HEK293 (cell line): ENCODE measurements at regions not wholly inside any gene's neighbourhood (a gene's known extent, or its start where the extent isn't known, plus 50 kb on each side); places are given as distances from the start of the nearest gene placed in this dataset.

Source experiments
- CTCF ChIA-PET: fragments of 350-600 bp; formaldehyde crosslinking; extraction: SDS; loops from one replicate; lab custom pipeline; 2021; ENCODE audit warnings: antibody characterized with exemption; lab: Yijun Ruan, JAX
- POLR2A ChIA-PET: fragments of 300-600 bp; formaldehyde crosslinking; extraction: SDS; loops from one replicate; lab custom pipeline; 2020; ENCODE audit warnings: antibody characterized with exemption, inconsistent platforms; lab: Yijun Ruan, JAX
- H3K27ac ChIP-seq: fragments of 200-500 bp; sonication (Bioruptor generic); 2 replicates; pipeline ENCODE4 v1.5.1; 2014; ENCODE audit warnings: low read depth, low read length, control low read depth, inconsistent platforms; ENCODE audit errors: extremely low read depth
- H3K36me3 ChIP-seq, 2 experiments: fragments of 200-500 bp in 1 of 2; sonication (Bioruptor generic) in 1 of 2; 1 replicate in 1 of 2; 2 replicates in 1 of 2; pipeline ENCODE4 v1.5.1; 2014 to 2017; ENCODE audit warnings: inconsistent platforms in 2 of 2, low read length in 2 of 2; ENCODE audit not compliant: control insufficient read depth in 2 of 2, insufficient read depth in 1 of 2
- H3K4me1 ChIP-seq: fragments of 200-500 bp; sonication (Bioruptor generic); 2 replicates; pipeline ENCODE4 v1.5.1; 2014; ENCODE audit warnings: mild to moderate bottlenecking, low read length, inconsistent platforms; ENCODE audit not compliant: control insufficient read depth, insufficient read depth
- H3K4me3 ChIP-seq: 2 replicates; pipeline ENCODE4 v1.5.1; 2011; ENCODE audit warnings: low read depth, mild to moderate bottlenecking, control low read depth, low read length, moderate library complexity
- H3K9me3 ChIP-seq: fragments of 200-500 bp; sonication (Bioruptor generic); 2 replicates; pipeline ENCODE4 v1.5.1; 2014; ENCODE audit warnings: low read depth, low read length, inconsistent platforms; ENCODE audit not compliant: control insufficient read depth, insufficient read depth
- GLI4 ChIP-seq: fragments of 450-650 bp; formaldehyde crosslinking; IDR thresholded peaks from 2 replicates; pipeline ENCODE4 v1.5.1; 2016; ENCODE audit warnings: missing biosample characterization, missing genetic modification characterization
- KLF16 ChIP-seq: fragments of 450-650 bp; formaldehyde crosslinking; IDR thresholded peaks from 2 replicates; pipeline ENCODE4 v1.5.1; 2017; ENCODE audit warnings: missing biosample characterization, missing genetic modification characterization
- MEIS1 ChIP-seq: sonication (generic); formaldehyde crosslinking; IDR thresholded peaks from 2 replicates; pipeline ENCODE4 v1.8.1; 2022; ENCODE audit warnings: missing genetic modification reagents, mild to moderate bottlenecking, borderline replicate concordance
- TRIM28 ChIP-seq: IDR thresholded peaks from 2 replicates; pipeline ENCODE4 v1.6.1; 2011; ENCODE audit warnings: low read length, control low read depth, borderline replicate concordance
- YY2 ChIP-seq: fragments of 450-650 bp; formaldehyde crosslinking; IDR thresholded peaks from 2 replicates; pipeline ENCODE4 v1.5.1; 2016; ENCODE audit warnings: missing biosample characterization, missing genetic modification characterization
- ZFP69B ChIP-seq: fragments of 450-650 bp; formaldehyde crosslinking; IDR thresholded peaks from 2 replicates; pipeline ENCODE4 v1.5.1; 2016; ENCODE audit warnings: missing biosample characterization, missing genetic modification characterization
- ZNF16 ChIP-seq: fragments of 450-650 bp; formaldehyde crosslinking; IDR thresholded peaks from 2 replicates; pipeline ENCODE4 v1.5.1; 2016; ENCODE audit warnings: low read depth, missing biosample characterization, missing genetic modification characterization
- ZNF174 ChIP-seq: fragments of 450-650 bp; formaldehyde crosslinking; IDR thresholded peaks from 2 replicates; pipeline ENCODE4 v1.5.0; 2017; ENCODE audit warnings: missing biosample characterization, mild to moderate bottlenecking, missing genetic modification characterization
- ZNF202 ChIP-seq: fragments of 450-650 bp; formaldehyde crosslinking; IDR thresholded peaks from 2 replicates; pipeline ENCODE4 v1.5.1; 2016; ENCODE audit warnings: missing biosample characterization, missing genetic modification characterization, borderline replicate concordance
- ZNF23 ChIP-seq: fragments of 450-650 bp; formaldehyde crosslinking; IDR thresholded peaks from 2 replicates; pipeline ENCODE4 v1.5.1; 2016; ENCODE audit warnings: missing biosample characterization, missing genetic modification characterization, borderline replicate concordance
- ZNF302 ChIP-seq: fragments of 450-650 bp; formaldehyde crosslinking; IDR thresholded peaks from 2 replicates; pipeline ENCODE4 v1.5.1; 2016; ENCODE audit warnings: missing biosample characterization, missing genetic modification characterization, low read depth
- ZNF311 ChIP-seq: fragments of 450-650 bp; formaldehyde crosslinking; IDR thresholded peaks from 2 replicates; pipeline ENCODE4 v1.5.1; 2017; ENCODE audit warnings: missing biosample characterization, missing genetic modification characterization, borderline replicate concordance
- ZNF404 ChIP-seq: fragments of 450-650 bp; formaldehyde crosslinking; IDR thresholded peaks from 2 replicates; pipeline ENCODE4 v1.5.1; 2017; ENCODE audit warnings: missing biosample characterization, missing genetic modification characterization
- ZNF426 ChIP-seq: fragments of 450-650 bp; formaldehyde crosslinking; IDR thresholded peaks from 2 replicates; pipeline ENCODE4 v1.5.1; 2017; ENCODE audit warnings: missing biosample characterization, missing genetic modification characterization, mild to moderate bottlenecking, inconsistent platforms, moderate library complexity
- ZNF530 ChIP-seq: fragments of 450-650 bp; formaldehyde crosslinking; IDR thresholded peaks from 2 replicates; pipeline ENCODE4 v1.5.1; 2016; ENCODE audit warnings: low read depth, missing biosample characterization, missing genetic modification characterization
- ZNF561 ChIP-seq: fragments of 450-650 bp; IDR thresholded peaks from 2 replicates; pipeline ENCODE4 v1.5.1; 2018; ENCODE audit warnings: missing biosample characterization, missing genetic modification characterization, borderline replicate concordance
- ZNF585B ChIP-seq: fragments of 450-650 bp; formaldehyde crosslinking; IDR thresholded peaks from 2 replicates; pipeline ENCODE4 v1.5.1; 2016; ENCODE audit warnings: missing biosample characterization, missing genetic modification characterization
- ZNF654 ChIP-seq: fragments of 450-650 bp; formaldehyde crosslinking; IDR thresholded peaks from 2 replicates; pipeline ENCODE4 v1.5.1; 2016; ENCODE audit warnings: low read depth, missing biosample characterization, missing genetic modification characterization
- ZNF701 ChIP-seq: fragments of 450-650 bp; formaldehyde crosslinking; IDR thresholded peaks from 2 replicates; pipeline ENCODE4 v1.5.1; 2016; ENCODE audit warnings: missing biosample characterization, missing genetic modification characterization
- ZNF768 ChIP-seq: fragments of 450-650 bp; formaldehyde crosslinking; IDR thresholded peaks from 2 replicates; pipeline ENCODE4 v1.5.1; 2018; ENCODE audit warnings: missing biosample characterization, mild to moderate bottlenecking, missing genetic modification characterization
- ZSCAN23 ChIP-seq: fragments of 450-650 bp; formaldehyde crosslinking; IDR thresholded peaks from 2 replicates; pipeline ENCODE4 v1.5.1; 2016; ENCODE audit warnings: missing biosample characterization, missing genetic modification characterization
- TF ChIP-seq, protein P1 (sequence below): fragments of 450-650 bp; formaldehyde crosslinking; IDR thresholded peaks from 2 replicates; pipeline ENCODE4 v1.5.1; 2016; ENCODE audit warnings: missing biosample characterization, missing genetic modification characterization, borderline replicate concordance
- TF ChIP-seq, protein P2 (sequence below): fragments of 450-650 bp; formaldehyde crosslinking; IDR thresholded peaks from 2 replicates; pipeline ENCODE4 v1.5.1; 2016; ENCODE audit warnings: missing biosample characterization, missing genetic modification characterization
- TF ChIP-seq, protein P3 (sequence below): fragments of 450-650 bp; formaldehyde crosslinking; IDR thresholded peaks from 2 replicates; pipeline ENCODE4 v1.5.1; 2016; ENCODE audit warnings: missing biosample characterization, missing genetic modification characterization, borderline replicate concordance

DNA sequence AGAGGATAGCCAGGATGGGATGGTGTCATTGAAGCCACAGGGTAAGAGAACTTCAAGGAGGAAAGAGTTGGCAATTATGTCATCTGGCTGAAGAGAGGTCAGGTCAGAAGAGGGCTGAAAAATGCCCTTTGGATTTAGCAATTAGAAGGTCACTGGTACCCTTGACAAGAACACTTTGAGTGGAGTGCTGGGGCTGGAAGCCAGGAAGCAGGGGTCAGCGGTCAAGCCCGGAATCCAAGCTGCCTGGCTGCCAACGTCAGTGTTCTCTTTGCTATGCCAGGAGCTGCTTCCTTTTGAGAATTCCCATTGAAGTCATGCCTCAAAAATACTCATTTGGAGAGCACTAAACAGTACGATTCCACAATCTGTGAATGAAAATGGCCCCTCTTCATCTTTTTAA is 386.5 kb downstream of the SHQ1 start (continued):
- TF ChIP-seq, protein P1, sequence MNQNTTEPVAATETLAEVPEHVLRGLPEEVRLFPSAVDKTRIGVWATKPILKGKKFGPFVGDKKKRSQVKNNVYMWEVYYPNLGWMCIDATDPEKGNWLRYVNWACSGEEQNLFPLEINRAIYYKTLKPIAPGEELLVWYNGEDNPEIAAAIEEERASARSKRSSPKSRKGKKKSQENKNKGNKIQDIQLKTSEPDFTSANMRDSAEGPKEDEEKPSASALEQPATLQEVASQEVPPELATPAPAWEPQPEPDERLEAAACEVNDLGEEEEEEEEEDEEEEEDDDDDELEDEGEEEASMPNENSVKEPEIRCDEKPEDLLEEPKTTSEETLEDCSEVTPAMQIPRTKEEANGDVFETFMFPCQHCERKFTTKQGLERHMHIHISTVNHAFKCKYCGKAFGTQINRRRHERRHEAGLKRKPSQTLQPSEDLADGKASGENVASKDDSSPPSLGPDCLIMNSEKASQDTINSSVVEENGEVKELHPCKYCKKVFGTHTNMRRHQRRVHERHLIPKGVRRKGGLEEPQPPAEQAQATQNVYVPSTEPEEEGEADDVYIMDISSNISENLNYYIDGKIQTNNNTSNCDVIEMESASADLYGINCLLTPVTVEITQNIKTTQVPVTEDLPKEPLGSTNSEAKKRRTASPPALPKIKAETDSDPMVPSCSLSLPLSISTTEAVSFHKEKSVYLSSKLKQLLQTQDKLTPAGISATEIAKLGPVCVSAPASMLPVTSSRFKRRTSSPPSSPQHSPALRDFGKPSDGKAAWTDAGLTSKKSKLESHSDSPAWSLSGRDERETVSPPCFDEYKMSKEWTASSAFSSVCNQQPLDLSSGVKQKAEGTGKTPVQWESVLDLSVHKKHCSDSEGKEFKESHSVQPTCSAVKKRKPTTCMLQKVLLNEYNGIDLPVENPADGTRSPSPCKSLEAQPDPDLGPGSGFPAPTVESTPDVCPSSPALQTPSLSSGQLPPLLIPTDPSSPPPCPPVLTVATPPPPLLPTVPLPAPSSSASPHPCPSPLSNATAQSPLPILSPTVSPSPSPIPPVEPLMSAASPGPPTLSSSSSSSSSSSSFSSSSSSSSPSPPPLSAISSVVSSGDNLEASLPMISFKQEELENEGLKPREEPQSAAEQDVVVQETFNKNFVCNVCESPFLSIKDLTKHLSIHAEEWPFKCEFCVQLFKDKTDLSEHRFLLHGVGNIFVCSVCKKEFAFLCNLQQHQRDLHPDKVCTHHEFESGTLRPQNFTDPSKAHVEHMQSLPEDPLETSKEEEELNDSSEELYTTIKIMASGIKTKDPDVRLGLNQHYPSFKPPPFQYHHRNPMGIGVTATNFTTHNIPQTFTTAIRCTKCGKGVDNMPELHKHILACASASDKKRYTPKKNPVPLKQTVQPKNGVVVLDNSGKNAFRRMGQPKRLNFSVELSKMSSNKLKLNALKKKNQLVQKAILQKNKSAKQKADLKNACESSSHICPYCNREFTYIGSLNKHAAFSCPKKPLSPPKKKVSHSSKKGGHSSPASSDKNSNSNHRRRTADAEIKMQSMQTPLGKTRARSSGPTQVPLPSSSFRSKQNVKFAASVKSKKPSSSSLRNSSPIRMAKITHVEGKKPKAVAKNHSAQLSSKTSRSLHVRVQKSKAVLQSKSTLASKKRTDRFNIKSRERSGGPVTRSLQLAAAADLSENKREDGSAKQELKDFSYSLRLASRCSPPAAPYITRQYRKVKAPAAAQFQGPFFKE (tag by site-specific recombination) = no peak
- TF ChIP-seq ZSCAN23 (tag by site-specific recombination) (no peak), YY2 (no peak), ZNF174 (tag by site-specific recombination) (no peak)
- TF ChIP-seq, protein P2, sequence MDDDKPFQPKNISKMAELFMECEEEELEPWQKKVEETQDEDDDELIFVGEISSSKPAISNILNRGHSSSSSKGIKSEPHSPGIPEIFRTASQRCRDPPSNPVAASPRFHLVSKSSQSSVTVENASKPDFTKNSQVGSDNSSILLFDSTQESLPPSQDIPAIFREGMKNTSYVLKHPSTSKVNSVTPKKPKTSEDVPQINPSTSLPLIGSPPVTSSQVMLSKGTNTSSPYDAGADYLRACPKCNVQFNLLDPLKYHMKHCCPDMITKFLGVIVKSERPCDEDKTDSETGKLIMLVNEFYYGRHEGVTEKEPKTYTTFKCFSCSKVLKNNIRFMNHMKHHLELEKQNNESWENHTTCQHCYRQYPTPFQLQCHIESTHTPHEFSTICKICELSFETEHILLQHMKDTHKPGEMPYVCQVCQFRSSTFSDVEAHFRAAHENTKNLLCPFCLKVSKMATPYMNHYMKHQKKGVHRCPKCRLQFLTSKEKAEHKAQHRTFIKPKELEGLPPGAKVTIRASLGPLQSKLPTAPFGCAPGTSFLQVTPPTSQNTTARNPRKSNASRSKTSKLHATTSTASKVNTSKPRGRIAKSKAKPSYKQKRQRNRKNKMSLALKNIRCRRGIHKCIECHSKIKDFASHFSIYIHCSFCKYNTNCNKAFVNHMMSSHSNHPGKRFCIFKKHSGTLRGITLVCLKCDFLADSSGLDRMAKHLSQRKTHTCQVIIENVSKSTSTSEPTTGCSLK (tag by site-specific recombination) = no peak

DNA sequence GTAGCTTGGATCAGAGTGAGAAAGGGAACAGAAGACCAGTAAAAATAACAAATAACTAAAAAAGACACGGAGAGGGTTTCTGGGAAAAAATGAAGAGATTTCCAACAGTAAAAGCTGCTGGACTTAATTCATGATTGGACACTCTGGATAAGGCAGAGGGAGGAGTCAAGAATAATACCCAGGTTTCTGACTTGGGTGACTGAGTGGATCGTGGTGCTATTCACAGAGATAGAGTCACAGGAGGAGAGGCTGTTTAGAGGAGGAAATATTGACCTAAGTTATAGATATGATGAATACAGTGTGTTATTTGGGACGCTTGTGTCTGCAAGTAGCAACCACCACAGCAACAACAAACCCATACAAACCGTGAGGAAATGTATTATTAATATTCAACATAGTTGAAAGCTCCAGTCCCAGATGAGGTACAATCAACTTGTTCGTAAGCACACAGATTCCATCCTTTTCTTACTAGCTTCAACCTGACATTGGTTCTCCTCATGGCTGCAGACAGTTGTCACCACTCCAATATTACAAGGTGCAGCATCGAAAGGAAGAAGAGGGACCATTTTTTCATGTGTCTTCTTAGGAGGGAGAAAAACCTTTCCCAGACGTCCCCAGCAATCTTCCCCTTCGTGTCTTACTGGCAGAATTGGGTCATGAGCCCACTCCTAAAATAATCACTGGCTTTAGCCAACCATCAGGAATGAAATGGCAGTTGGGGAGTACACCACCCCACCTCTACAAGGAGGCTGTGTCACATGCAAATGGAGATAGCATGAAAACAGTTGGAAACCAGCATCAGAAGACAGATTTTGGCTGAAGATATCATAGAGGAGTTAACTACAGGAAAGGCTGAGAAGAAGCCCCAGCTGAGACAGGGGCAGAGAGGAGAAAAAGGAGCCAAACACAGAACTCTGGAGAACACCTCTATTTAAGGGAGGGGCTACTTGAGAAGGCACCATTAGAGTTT is 387.8 kb downstream of the SHQ1 start:
- TF ChIP-seq ZNF530 (tag by site-specific recombination) = no peak
- no peak for TF ChIP-seq ZNF404
- no peak for TF ChIP-seq KLF16 (tag by site-specific recombination)
- no peak for TF ChIP-seq ZFP69B (tag by site-specific recombination)
- TF ChIP-seq ZNF561 = no peak
- no peak for TF ChIP-seq ZNF16
- TF ChIP-seq ZNF311 = no peak
- no peak for TF ChIP-seq TRIM28
- no peak for TF ChIP-seq ZNF302 (tag by site-specific recombination)
- no peak for TF ChIP-seq ZNF585B (tag by site-specific recombination)
- TF ChIP-seq MEIS1 (CRISPR knock-in tag) = no peak
- TF ChIP-seq, protein P3, sequence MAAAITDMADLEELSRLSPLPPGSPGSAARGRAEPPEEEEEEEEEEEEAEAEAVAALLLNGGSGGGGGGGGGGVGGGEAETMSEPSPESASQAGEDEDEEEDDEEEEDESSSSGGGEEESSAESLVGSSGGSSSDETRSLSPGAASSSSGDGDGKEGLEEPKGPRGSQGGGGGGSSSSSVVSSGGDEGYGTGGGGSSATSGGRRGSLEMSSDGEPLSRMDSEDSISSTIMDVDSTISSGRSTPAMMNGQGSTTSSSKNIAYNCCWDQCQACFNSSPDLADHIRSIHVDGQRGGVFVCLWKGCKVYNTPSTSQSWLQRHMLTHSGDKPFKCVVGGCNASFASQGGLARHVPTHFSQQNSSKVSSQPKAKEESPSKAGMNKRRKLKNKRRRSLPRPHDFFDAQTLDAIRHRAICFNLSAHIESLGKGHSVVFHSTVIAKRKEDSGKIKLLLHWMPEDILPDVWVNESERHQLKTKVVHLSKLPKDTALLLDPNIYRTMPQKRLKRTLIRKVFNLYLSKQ (tag by site-specific recombination) = no peak
- TF ChIP-seq ZNF654 (tag by site-specific recombination) = no peak
- TF ChIP-seq ZNF23 (tag by site-specific recombination) = no peak
- no peak for TF ChIP-seq ZNF426
- TF ChIP-seq GLI4 (tag by site-specific recombination) = no peak
- TF ChIP-seq ZNF768 = no peak
- TF ChIP-seq ZNF202 = no peak
- TF ChIP-seq ZNF701 = no peak
- TF ChIP-seq, all 188 proteins: peak for 0
- Histone ChIP-seq H3K36me3 (no peaks in the 10 kb centered on the region), H3K27ac (no peak overlapping the region), H3K9me3 (no peaks in the 10 kb centered on the region), H3K4me3 (no peak overlapping the region), H3K4me1 (no peaks in the 10 kb centered on the region)
- ChIA-PET POLR2A (no interaction called here), CTCF (interaction anchor here (0.7 kb wide), 1 partner anchor 30 kb away, joined by 3 read pairs; no protein-coding TSS in a partner anchor)
